WTC11 (cell line): ENCODE measurements at regions not wholly inside any gene's neighbourhood (a gene's known extent, or its start where the extent isn't known, plus 50 kb on each side); places are given as distances from the start of the nearest gene placed in this dataset.

Experiments
- ATAC-seq: fragments of 200-7000 bp; cut with Tn5 transposase; 2 replicates; pipeline ENCODE4 v1.10.0; 2021; ENCODE audit warnings: mild to moderate bottlenecking, moderate library complexity
- CTCF ChIA-PET: fragments of 300-600 bp; sonication (Branson Sonifier 250); formaldehyde crosslinking; loops from one replicate; lab custom pipeline; 2021; ENCODE audit warnings: antibody characterized with exemption; lab: Charles Lee
- POLR2A ChIA-PET: fragments of 350-600 bp; sonication (Branson Sonifier 250); formaldehyde crosslinking; loops from one replicate; lab custom pipeline; 2021; ENCODE audit warnings: antibody characterized with exemption; lab: Charles Lee
- DNase-seq: peaks from one replicate; pipeline ENCODE4 v3.0.0; 2021; ENCODE audit warnings: low spot score
- H3K27ac Mint-ChIP-seq: 2 replicates; pipeline ENCODE4 v1.8.0; 2021; ENCODE audit warnings: mixed read lengths
- H3K27me3 Mint-ChIP-seq: 2 replicates; pipeline ENCODE4 v1.8.0; 2021; ENCODE audit warnings: low read depth, mild to moderate bottlenecking, moderate library complexity, mixed read lengths
- H3K36me3 Mint-ChIP-seq: 2 replicates; pipeline ENCODE4 v1.8.0; 2021; ENCODE audit warnings: mixed read lengths
- H3K4me1 Mint-ChIP-seq: 2 replicates; pipeline ENCODE4 v1.8.0; 2022; ENCODE audit warnings: mixed read lengths
- H3K4me3 Mint-ChIP-seq: 2 replicates; pipeline ENCODE4 v1.8.0; 2021; ENCODE audit warnings: mild to moderate bottlenecking, moderate library complexity, mixed read lengths
- H3K9me3 Mint-ChIP-seq: 2 replicates; pipeline ENCODE4 v1.8.0; 2021; ENCODE audit warnings: mixed read lengths
- AR ChIP-seq: fragments of 250-450 bp; sonication (Bioruptor Pico); IDR thresholded peaks from 2 replicates; pipeline ENCODE4 v1.9.0; 2021; ENCODE audit warnings: mild to moderate bottlenecking
- CBFB ChIP-seq: sonication (generic); formaldehyde crosslinking; IDR thresholded peaks from 2 replicates; pipeline ENCODE4 v1.8.1; 2022; ENCODE audit warnings: mild to moderate bottlenecking, low read depth, missing genetic modification reagents
- ERG ChIP-seq: fragments of 250-450 bp; sonication (Bioruptor Pico); IDR thresholded peaks from 2 replicates; pipeline ENCODE4 v1.8.0; 2021; ENCODE audit warnings: mild to moderate bottlenecking
- GTF2I ChIP-seq: fragments of 250-450 bp; sonication (Bioruptor Pico); conservative IDR thresholded peaks from 2 replicates; pipeline ENCODE4 v1.4.0; 2021; ENCODE audit warnings: mild to moderate bottlenecking
- JUN ChIP-seq: sonication (generic); formaldehyde crosslinking; IDR thresholded peaks from 2 replicates; pipeline ENCODE4 v1.8.0; 2023; ENCODE audit warnings: mild to moderate bottlenecking, missing genetic modification reagents
- NR2C2 ChIP-seq: sonication (generic); formaldehyde crosslinking; IDR thresholded peaks from 2 replicates; pipeline ENCODE4 v1.8.0; 2022; ENCODE audit warnings: mild to moderate bottlenecking, missing genetic modification reagents
- RORB ChIP-seq: fragments of 250-450 bp; sonication (Bioruptor Pico); IDR thresholded peaks from 2 replicates; pipeline ENCODE4 v1.9.0; 2021; ENCODE audit warnings: mild to moderate bottlenecking
- TCF7 ChIP-seq: sonication (generic); formaldehyde crosslinking; IDR thresholded peaks from 2 replicates; pipeline ENCODE4 v1.8.0; 2022; ENCODE audit warnings: mild to moderate bottlenecking, low read depth, missing genetic modification reagents, moderate library complexity
- ZNF219 ChIP-seq: sonication (generic); formaldehyde crosslinking; IDR thresholded peaks from 2 replicates; pipeline ENCODE4 v1.8.0; 2023; ENCODE audit warnings: missing genetic modification reagents, mild to moderate bottlenecking, borderline replicate concordance
- ZNF263 ChIP-seq: sonication (generic); formaldehyde crosslinking; IDR thresholded peaks from 2 replicates; pipeline ENCODE4 v1.8.1; 2022; ENCODE audit warnings: low read depth, mild to moderate bottlenecking, moderate library complexity, missing genetic modification reagents
- ZNF396 ChIP-seq: fragments of 250-450 bp; sonication (Bioruptor Pico); IDR thresholded peaks from 2 replicates; pipeline ENCODE4 v1.8.0; 2021; ENCODE audit warnings: mild to moderate bottlenecking, moderate library complexity, borderline replicate concordance
- ZNF423 ChIP-seq: fragments of 250-450 bp; sonication (Bioruptor Pico); IDR thresholded peaks from 2 replicates; pipeline ENCODE4 v2.1.2; 2022; ENCODE audit warnings: mild to moderate bottlenecking, moderate library complexity
- ZNF512 ChIP-seq: sonication (generic); formaldehyde crosslinking; IDR thresholded peaks from 2 replicates; pipeline ENCODE4 v1.8.1; 2022; ENCODE audit warnings: missing genetic modification reagents, borderline replicate concordance
- ZNF532 ChIP-seq: fragments of 250-450 bp; sonication (Bioruptor Pico); IDR thresholded peaks from 2 replicates; pipeline ENCODE4 v1.9.0; 2021; ENCODE audit warnings: mild to moderate bottlenecking, borderline replicate concordance
- TF ChIP-seq, protein P1 (sequence below): sonication (generic); formaldehyde crosslinking; IDR thresholded peaks from 2 replicates; pipeline ENCODE4 v1.8.1; 2023; ENCODE audit warnings: mild to moderate bottlenecking, missing genetic modification reagents, moderate library complexity
- TF ChIP-seq, protein P2 (sequence below): fragments of 250-450 bp; sonication (Bioruptor Pico); IDR thresholded peaks from 2 replicates; pipeline ENCODE4 v2.1.2; 2022; ENCODE audit warnings: mild to moderate bottlenecking, moderate library complexity
- TF ChIP-seq, protein P3 (sequence below): sonication (generic); formaldehyde crosslinking; conservative IDR thresholded peaks from 2 replicates; pipeline ENCODE4 v1.8.1; 2022; ENCODE audit warnings: mild to moderate bottlenecking, missing genetic modification reagents

DNA sequence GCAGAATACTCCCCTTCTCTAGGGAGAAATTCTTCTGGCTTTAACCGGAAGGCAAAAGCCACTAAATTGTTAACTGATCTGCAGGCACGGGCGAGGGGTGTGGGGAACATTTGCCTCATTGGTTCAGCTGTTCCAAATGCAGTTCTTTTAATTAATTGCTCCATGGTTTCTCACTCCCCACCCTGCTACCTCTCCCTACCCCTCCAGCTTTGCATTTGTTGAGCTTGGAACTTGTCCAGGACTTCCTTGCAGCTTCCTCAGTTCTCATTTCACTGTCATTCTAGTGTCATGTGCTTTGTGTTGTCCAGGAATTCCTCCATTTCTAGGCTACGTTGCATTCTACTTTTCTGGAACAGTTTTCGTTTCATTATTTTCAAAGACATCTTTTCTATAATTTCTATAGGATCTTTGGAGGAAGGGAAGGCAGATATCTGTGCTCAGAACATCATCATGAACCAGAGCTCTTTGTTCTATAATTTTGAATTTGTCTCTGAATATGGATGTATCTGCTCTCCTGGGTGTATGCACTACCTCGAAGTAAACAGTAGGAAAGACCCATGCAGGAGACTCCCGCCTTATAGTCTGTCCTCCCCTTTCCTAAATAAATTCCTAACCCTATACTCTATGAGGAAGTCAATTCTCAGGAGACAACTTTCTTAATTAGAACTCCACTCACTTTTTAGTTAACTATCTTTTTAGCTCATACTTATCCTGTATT lies 132.4 kb upstream of the LMO4 start:
- POLR2A ChIA-PET: no interaction called here
- Mint-ChIP-seq H3K9me3 (peaks cover 24% of the 10 kb centered on the region), H3K4me3 (no peak overlapping the region), H3K27me3 (peaks cover 6% of the 10 kb centered on the region), H3K36me3 (peaks cover 18% of the 10 kb centered on the region), H3K4me1 (peaks cover 18% of the 10 kb centered on the region), H3K27ac (no peak overlapping the region)
- CTCF ChIA-PET: no interaction called here
- no peak for TF ChIP-seq NR2C2 (CRISPR knock-in tag)
- TF ChIP-seq ZNF532: no peak
- TF ChIP-seq GTF2I (CRISPR knock-in tag): no peak
- TF ChIP-seq ERG (CRISPR knock-in tag): no peak
- no peak for TF ChIP-seq CBFB
- DNase-seq: no peak
- ATAC-seq: no peak

DNA sequence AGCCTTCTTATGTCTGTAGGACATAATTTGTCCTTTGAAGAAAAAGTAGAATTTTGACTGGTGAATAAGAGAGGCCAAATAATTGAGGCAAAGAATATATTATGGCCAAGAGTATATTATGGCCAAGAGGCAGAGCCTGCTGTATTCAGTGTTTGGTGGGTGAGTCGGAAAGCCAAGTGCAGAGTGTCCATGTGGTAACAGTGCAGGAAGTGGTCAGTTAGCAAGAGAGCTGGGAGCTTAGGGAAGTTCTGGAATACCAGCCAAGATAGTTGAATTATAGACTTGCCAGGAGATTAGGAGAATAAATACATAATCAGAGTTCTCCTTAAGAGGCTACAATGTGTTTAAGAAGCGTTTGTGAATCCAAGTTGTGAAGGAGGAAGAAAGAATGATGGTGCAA lies 131.5 kb upstream of the LMO4 start:
- DNase-seq (no peak), ATAC-seq (no peak)
- TF ChIP-seq ZNF263 (CRISPR knock-in tag) (no peak), ZNF396 (CRISPR knock-in tag) (no peak), GTF2I (CRISPR knock-in tag) (no peak), ZNF219 (CRISPR knock-in tag) (no peak), ZNF512 (CRISPR knock-in tag) (no peak), JUN (CRISPR knock-in tag) (no peak), ZNF532 (no peak), TCF7 (CRISPR knock-in tag) (no peak), ZNF423 (CRISPR knock-in tag) (no peak), RORB (CRISPR knock-in tag) (no peak), AR (CRISPR knock-in tag) (no peak)
- TF ChIP-seq, protein P1, sequence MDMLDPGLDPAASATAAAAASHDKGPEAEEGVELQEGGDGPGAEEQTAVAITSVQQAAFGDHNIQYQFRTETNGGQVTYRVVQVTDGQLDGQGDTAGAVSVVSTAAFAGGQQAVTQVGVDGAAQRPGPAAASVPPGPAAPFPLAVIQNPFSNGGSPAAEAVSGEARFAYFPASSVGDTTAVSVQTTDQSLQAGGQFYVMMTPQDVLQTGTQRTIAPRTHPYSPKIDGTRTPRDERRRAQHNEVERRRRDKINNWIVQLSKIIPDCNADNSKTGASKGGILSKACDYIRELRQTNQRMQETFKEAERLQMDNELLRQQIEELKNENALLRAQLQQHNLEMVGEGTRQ (CRISPR knock-in tag): no peak
- TF ChIP-seq, protein P2, sequence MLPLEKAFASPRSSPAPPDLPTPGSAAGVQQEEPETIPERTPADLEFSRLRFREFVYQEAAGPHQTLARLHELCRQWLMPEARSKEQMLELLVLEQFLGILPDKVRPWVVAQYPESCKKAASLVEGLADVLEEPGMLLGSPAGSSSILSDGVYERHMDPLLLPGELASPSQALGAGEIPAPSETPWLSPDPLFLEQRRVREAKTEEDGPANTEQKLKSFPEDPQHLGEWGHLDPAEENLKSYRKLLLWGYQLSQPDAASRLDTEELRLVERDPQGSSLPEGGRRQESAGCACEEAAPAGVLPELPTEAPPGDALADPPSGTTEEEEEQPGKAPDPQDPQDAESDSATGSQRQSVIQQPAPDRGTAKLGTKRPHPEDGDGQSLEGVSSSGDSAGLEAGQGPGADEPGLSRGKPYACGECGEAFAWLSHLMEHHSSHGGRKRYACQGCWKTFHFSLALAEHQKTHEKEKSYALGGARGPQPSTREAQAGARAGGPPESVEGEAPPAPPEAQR (CRISPR knock-in tag): no peak
- TF ChIP-seq, protein P3, sequence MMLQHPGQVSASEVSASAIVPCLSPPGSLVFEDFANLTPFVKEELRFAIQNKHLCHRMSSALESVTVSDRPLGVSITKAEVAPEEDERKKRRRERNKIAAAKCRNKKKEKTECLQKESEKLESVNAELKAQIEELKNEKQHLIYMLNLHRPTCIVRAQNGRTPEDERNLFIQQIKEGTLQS (CRISPR knock-in tag): no peak
- Mint-ChIP-seq H3K27me3 (peaks cover 6% of the 10 kb centered on the region), H3K9me3 (peaks cover 24% of the 10 kb centered on the region), H3K4me1 (peaks cover 25% of the 10 kb centered on the region), H3K27ac (no peak overlapping the region), H3K4me3 (no peak overlapping the region), H3K36me3 (peaks cover 18% of the 10 kb centered on the region)
- POLR2A ChIA-PET: no interaction called here
- CTCF ChIA-PET: no interaction called here
